ENCODE measurements at regions not wholly inside any gene's neighbourhood (a gene's known extent, or its start where the extent isn't known, plus 50 kb on each side); places are given as distances from the start of the nearest gene placed in this dataset.
"Not testable (repeated sequence)": the region's sequence is repeated elsewhere in the genome, so short reads cannot be mapped to it uniquely, and the experiment has no call there.

DNA sequence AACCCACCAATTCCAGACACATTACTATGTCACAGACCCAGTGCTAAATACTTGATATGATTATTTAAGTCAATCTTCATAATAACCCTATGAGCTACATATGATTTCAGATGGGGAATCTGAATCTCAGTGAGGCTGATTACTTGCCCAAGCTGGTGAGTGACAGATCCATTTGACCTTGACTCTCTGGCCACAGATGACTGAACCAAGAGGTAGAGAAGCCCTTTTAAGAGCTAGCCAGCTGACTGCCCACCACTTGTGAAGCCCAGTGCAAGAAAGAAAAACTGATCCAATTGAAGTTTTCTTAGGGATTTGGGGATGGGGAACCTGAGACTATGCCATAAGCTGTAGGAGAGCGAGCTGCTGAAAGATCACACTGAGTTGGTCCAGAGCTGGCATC is 124.7 kb upstream of the SPATA12 start:
- Histone ChIP-seq H3K36me3 (ENCODE audit: control insufficient read depth, insufficient read depth, low read length) (no peaks in the 10 kb centered on the region), H3K4me3 (ENCODE audit: low read depth, low read length) (no peak overlapping the region), H3K27me3 (ENCODE audit: control insufficient read depth, insufficient read depth, low read length) (no peaks in the 10 kb centered on the region)
- DNase-seq (ENCODE audit: low read depth) = no peak
- TF ChIP-seq, protein P1, sequence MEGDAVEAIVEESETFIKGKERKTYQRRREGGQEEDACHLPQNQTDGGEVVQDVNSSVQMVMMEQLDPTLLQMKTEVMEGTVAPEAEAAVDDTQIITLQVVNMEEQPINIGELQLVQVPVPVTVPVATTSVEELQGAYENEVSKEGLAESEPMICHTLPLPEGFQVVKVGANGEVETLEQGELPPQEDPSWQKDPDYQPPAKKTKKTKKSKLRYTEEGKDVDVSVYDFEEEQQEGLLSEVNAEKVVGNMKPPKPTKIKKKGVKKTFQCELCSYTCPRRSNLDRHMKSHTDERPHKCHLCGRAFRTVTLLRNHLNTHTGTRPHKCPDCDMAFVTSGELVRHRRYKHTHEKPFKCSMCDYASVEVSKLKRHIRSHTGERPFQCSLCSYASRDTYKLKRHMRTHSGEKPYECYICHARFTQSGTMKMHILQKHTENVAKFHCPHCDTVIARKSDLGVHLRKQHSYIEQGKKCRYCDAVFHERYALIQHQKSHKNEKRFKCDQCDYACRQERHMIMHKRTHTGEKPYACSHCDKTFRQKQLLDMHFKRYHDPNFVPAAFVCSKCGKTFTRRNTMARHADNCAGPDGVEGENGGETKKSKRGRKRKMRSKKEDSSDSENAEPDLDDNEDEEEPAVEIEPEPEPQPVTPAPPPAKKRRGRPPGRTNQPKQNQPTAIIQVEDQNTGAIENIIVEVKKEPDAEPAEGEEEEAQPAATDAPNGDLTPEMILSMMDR (IDR thresholded peaks at IDR 0.05; ENCODE audit: insufficient read depth, low read length, severe bottlenecking) = no peak
- no peak for FAIRE-seq

DNA sequence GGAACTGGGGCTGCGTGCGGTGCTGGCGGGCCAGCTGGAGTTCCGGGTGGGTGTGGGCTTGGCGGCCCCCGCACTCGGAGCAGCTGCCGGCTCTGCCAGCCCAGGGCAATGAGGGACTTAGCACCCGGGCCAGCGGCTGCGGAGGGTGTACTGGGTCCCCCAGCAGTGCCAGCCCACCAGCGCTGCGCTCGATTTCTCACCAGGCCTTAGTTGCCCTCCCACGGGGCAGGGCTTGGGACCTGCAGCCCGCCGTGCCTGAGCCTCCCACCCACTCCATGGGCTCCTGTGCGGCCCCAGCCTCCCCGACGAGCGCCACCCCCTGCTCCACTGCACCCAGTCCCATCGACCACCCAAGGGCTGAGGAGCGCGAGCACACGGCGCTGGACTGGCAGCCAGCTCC is 126.0 kb upstream of the SPATA12 start:
- not testable (repeated sequence) for FAIRE-seq; H3K27me3 ChIP-seq (ENCODE audit: control insufficient read depth, insufficient read depth, low read length); DNase-seq (ENCODE audit: low read depth); H3K4me3 ChIP-seq (ENCODE audit: low read depth, low read length); H3K36me3 ChIP-seq (ENCODE audit: control insufficient read depth, insufficient read depth, low read length)

DNA sequence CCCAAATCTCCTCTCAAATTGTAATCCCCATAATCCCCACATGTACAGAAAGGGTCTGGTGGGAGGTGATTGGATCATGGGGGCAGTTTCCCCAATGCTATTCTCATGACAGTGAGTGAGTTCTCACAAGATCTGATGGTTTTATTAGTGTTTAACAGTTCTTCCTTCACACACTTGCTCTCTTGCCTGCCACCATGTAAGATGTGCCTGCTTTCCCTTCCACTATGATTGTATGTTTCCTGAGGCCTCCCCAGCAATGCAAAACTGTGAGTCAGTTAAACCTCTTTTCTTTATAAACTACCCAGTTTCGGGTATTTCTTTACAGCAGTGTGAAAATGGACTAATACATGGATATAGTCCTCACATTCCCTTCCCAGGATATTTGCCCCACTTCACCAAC is 126.7 kb upstream of the SPATA12 start:
- Histone ChIP-seq H3K27me3 (ENCODE audit: control insufficient read depth, insufficient read depth, low read length) (no peaks in the 10 kb centered on the region), H3K36me3 (ENCODE audit: control insufficient read depth, insufficient read depth, low read length) (no peaks in the 10 kb centered on the region), H3K4me3 (ENCODE audit: low read depth, low read length) (no peak overlapping the region)
- TF ChIP-seq, protein P1 (IDR thresholded peaks at IDR 0.05; ENCODE audit: insufficient read depth, low read length, severe bottlenecking) = no peak
- FAIRE-seq = no peak
- DNase-seq (ENCODE audit: low read depth) = no peak

DNA sequence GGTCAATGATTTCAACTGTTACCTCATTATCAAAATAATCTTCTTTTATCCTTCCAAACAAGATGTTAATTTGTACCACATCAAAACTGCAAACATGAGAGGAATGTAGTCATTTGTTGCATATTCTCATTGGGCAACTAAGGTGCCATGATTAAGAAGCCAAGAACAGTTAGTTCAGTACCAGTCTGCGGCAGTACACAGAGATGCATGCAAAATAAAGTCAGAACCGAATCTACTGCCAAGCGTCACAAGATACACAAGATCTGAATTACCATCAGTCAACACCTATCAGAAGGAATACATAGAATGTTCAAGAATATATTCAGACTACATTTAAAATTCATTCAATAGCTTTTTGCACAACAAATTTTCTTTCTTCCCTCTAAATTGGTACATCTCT is 127.6 kb upstream of the SPATA12 start:
- TF ChIP-seq, protein P1 (IDR thresholded peaks at IDR 0.05; ENCODE audit: insufficient read depth, low read length, severe bottlenecking) = no peak
- no peaks in the 10 kb centered on the region for H3K27me3 ChIP-seq (ENCODE audit: control insufficient read depth, insufficient read depth, low read length)
- FAIRE-seq = no peak

DNA sequence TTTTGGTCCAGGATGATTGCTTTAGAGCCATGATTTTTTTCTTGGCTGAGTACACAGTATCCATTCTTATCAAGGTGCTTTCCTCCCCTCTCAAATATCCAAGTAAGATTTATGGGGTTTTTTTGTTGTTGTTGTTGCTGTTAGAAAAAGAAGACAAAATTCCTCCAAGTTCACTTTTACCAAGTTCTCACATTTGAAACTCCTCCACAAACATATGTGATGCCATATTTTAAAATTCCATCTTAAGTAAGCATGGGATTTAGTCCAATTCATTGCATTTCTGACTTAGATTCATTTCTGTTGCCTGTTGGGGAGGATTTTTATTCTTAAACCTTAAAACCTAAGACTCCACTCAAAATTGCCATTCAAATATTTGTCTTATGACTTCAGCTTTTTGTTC is 128.6 kb upstream of the SPATA12 start:
- TF ChIP-seq, protein P1 (IDR thresholded peaks at IDR 0.05; ENCODE audit: insufficient read depth, low read length, severe bottlenecking) = no peak
- no peaks in the 10 kb centered on the region for H3K36me3 ChIP-seq (ENCODE audit: control insufficient read depth, insufficient read depth, low read length)
- no peak overlapping the region for H3K4me3 ChIP-seq (ENCODE audit: low read depth, low read length)
- DNase-seq (ENCODE audit: low read depth) (no peak), FAIRE-seq (no peak)
- H3K27me3 ChIP-seq (ENCODE audit: control insufficient read depth, insufficient read depth, low read length) = no peaks in the 10 kb centered on the region

More for the DNA sequence above, 127.6 kb upstream of the SPATA12 start:
- no peak for DNase-seq (ENCODE audit: low read depth)
- no peak overlapping the region for H3K4me3 ChIP-seq (ENCODE audit: low read depth, low read length)
- no peaks in the 10 kb centered on the region for H3K36me3 ChIP-seq (ENCODE audit: control insufficient read depth, insufficient read depth, low read length)

DNA sequence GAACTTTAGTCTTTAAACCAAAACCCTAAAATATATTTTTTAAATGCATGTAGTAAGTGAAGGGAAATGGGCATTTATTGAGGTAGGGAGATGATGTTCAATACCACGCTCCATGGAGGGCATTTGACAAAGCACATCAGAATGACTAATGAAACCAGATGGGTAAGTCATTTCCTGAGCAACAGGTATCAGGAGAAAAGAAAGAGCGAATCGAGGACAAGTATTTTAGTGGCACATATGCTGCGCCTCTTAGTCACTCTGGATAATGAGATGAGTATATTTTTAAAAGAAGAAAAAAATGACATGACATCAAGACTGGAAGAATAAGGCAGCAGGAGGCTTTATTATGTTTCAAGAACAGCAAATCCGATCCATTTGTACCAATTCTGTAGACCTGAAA is 129.0 kb upstream of the ARHGEF3 start:
- FAIRE-seq (no peak), DNase-seq (ENCODE audit: low read depth) (peak; percentile 92)
- Histone ChIP-seq H3K27me3 (ENCODE audit: control insufficient read depth, insufficient read depth, low read length) (no peaks in the 10 kb centered on the region), H3K36me3 (ENCODE audit: control insufficient read depth, insufficient read depth, low read length) (no peaks in the 10 kb centered on the region), H3K4me3 (ENCODE audit: low read depth, low read length) (no peak overlapping the region)
- TF ChIP-seq, protein P1 (IDR thresholded peaks at IDR 0.05; ENCODE audit: insufficient read depth, low read length, severe bottlenecking) = no peak
